HG02943 (cell line): ENCODE measurements at regions not wholly inside any gene's neighbourhood (a gene's known extent, or its start where the extent isn't known, plus 50 kb on each side); places are given as distances from the start of the nearest gene placed in this dataset.
A peak's percentile ranks its signal among the peaks of the same experiment; 100 is the strongest.
"Not testable (repeated sequence)": the region's sequence is repeated elsewhere in the genome, so short reads cannot be mapped to it uniquely, and the experiment has no call there.

ENCODE experiments used
- ATAC-seq: cut with Tn5 transposase; IDR thresholded peaks from one replicate; pipeline ENCODE4 v1.9.1; 2021; ENCODE audit warnings: mild to moderate bottlenecking, low read depth, moderate library complexity; ENCODE audit not compliant: unreplicated experiment

DNA sequence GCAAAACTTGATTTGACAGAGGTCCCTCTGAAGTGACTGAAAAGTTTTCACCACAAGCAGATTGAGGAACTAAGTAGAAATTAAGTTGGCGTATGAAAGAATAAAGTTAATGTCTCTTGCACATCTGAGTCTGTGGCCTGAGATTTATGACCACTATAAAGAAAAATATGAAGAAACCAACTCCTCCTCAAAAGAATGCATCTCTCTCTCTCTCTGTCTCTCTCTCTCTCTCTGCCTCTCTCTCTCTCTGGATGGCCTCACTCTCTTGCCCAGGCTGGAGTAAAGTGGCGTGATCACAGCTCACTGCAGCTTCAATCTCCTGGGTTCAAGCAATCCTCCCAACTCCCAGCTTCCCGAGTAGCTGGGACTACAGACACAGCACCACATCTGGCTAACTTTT, 55.2 kb downstream of the RPL22L1 start:
- no peak for ATAC-seq

DNA sequence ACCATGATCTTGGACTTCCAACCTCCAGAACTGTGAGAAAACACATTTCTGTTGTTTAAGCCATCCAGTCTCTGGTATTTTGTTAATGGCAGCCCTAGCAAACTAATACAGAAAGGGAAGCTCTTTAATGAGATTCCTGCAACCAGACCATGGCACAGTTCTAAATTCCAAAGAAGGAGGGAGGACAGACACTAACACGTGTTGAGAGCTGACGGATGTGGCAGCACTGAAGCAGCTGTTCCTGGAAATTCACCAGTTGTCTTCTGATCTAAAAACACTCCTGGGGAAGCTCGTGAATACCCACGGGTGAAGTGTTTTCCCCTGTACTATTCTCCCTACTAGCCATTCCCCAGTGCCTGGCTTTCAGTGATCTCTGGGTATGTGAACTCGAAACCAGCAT, 56.7 kb downstream of the RPL22L1 start:
- no peak for ATAC-seq

DNA sequence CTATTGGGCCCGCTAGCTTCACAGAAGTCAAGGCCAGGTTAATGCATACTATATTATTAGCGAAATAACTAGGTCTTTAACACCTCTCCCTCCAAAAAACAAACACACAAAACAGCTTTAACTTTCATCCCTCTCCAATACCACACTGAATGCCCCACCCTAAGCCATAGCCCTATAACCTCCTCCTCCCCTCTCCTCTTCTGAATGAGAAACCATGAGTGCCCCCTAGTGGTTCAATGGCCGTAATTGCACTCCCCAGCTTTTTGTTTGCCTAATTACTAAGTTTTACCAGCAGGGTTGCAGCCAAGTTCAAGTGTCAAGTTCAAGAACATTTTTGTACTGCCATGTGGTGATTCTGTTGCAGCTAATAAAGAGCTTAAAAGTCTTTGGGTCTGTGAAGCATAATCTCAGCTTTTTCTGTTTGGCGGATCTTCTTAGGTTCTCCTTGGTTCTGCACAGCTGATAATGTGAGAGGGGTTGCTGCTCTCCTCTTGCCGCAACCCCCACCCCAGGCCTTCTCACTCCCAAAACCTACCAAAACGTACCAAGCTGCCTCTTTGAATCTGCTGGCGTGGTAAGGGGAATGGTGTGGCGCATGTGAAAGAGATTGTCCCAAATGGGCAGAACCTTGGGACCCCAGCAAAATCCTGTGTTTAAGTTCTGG, 57.9 kb downstream of the RPL22L1 start:
- peak; percentile 66 for ATAC-seq

GRCh38 chr3:170811515-170811914, 58.5 kb downstream of the RPL22L1 start:
- no peak for ATAC-seq

DNA sequence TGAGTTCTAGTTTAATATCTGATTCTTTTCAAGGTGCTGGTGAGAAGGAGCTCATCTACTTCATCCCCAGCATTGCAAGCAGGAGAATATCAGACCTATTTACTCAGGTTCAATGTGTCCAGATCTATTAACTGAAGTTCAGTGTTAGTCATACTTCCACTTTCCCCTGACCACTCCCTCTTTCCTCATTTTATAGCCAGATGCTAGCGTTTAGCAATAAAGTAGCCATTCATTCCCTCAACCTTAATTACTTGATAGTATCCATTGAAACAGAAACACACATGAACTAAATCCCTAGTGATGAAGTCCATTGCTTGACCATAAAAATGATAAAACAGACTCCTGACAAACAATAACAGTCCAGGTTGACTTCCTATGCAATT, 60.0 kb downstream of the RPL22L1 start:
- no peak for ATAC-seq

- no peak for ATAC-seq
These were observed 60.7 kb downstream of the RPL22L1 start for GRCh38 chr3:170809007-170809974.

DNA sequence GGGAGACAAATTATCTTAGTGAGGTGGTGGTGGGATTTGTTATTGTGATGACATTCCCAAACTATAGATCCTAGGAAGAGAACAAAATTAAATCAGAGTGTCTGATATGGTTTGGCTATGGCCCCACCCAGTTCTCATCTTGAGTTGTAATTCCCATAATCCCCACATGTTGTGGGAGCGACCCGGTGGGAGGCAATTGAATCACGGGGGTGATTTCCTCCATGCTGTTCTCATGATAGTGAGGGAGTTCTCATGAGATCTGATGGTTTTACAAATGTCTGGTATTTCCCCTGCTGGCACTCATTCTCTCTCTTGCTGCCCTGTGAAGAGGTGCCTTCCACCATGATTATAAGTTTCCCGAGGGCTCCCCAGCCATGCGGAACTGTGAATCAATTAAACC, 62.0 kb downstream of the RPL22L1 start:
- no peak for ATAC-seq

DNA sequence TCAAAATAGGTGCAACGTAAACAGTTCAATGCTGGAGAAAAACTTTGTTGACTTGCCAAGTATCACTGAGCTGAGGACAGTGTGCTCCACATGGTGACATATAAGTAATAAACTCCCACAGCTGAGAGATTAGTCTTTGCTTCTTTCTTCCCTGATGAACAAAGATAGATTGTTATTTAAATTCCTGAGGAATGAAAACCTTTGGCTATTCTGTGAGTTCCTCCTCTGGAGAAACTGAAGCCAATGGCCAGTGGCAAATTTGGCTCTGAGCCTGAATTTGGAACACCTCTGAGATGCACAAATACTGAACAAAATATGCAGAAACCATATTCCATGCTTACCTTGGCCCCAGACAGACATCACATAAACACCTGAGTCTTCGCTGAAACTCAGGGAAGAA, 63.3 kb downstream of the RPL22L1 start:
- ATAC-seq: no peak

DNA sequence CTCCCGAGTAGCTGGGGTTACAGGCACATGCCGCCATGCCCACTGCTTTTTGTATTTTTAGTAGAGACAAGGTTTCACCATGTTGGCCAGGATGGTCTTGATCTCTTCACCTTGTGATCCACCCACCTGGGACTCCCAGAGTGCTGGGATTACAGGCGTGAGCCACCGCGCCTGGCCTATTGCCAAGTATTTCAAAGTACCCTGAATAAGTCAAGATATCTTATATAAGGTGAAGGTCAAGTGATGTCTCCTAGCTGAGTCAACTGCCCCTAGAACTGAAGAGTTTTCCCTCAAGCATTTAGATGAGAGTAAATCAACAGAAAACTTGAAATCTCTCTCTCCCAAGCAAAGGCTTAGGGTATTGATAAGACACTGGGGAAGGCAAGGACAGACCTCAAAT, 63.9 kb downstream of the RPL22L1 start:
- ATAC-seq: no peak

- not testable (repeated sequence) for ATAC-seq
These were observed 64.7 kb downstream of the RPL22L1 start for GRCh38 chr3:170805296-170805695.

GRCh38 chr3:170804634-170805033, 65.4 kb downstream of the RPL22L1 start:
- not testable (repeated sequence) for ATAC-seq

DNA sequence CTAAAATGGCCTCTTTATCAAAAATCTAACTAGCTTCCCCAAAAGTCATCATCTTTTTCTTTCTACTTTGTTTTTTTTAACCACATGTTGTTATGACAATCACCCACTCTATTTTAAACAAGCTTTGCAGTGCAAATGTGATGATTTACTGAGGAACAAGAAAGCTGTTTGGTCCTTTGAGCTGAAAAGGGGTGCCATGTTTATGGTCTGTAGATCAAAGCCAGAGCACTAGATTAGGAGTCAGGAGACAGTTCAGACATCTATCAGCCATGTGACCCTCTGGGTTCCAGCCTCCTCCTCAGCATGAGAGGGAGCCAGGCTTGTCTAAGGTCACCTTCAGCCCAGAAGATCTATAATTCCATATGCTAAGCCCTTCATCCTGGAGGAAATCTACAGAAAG, 65.9 kb downstream of the RPL22L1 start:
- ATAC-seq: no peak

DNA sequence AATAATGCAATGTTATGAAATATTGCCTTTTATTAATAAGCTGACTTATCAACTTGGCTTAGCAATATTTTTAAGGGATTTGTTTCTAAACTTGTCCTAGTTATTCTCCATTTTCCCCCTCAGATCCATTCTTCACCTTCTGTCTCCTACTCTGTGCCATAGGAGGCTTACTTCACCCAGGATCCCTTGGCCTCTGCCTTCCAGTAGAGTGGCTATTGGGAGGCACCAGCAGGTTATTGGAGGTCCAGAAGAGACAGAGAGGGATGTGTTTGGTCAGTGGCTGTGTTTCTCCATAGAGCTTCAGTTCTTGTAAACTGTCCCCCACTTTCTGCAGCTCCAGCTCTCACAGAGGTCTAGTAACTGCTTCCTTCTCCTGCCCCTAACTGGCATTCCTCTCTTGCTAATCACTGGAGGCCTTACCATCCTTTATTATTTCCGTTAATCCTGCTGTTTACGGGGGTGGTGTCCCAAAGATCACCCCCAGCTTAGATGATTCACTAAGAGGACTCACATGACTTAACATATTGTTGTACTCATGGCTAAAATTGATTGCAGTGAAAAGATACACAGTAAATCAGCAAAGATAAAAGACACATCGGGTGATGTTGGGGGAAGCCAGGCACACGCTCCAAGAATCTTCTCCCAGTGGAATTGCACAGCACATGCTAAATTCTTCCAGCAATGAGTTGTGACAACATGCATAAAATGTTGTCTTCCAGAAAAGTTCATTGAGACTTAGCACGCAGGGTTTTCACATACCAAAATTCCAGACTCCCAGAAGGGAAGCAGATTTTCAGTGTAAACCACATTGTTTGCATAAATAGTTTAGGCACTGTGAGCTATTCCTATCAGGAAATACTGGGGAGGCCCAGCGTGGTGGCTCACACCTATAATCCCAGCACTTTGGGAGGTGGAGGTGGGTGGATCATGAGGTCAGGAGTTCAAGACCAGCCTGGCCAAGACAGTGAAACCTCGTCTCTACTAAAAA, 67.5 kb downstream of the RPL22L1 start:
- no peak for ATAC-seq

GRCh38 chr3:170801597-170801996, 68.4 kb downstream of the RPL22L1 start:
- ATAC-seq: no peak

GRCh38 chr3:170800275-170800674, 69.7 kb downstream of the RPL22L1 start:
- not testable (repeated sequence) for ATAC-seq

DNA sequence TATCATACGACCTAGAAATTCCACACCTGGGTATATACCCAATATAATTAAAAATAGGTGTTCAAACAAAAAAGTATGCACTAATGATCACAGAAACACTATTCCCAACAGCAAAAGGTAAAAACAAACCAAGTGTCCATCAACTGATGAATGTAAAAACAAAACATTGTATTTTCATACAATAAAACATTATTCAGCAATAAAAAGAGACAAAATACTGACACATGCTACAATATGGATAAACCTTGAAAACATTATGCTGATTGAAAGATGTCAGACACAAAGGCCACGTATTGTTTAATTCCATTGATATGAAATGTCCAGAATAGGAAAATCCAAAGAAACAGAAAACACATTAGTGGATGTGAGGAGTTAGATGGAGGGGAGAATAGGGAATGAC, 71.0 kb downstream of the RPL22L1 start:
- ATAC-seq: no peak

- no peak for ATAC-seq
These were observed 72.3 kb downstream of the RPL22L1 start for GRCh38 chr3:170797685-170798084.

DNA sequence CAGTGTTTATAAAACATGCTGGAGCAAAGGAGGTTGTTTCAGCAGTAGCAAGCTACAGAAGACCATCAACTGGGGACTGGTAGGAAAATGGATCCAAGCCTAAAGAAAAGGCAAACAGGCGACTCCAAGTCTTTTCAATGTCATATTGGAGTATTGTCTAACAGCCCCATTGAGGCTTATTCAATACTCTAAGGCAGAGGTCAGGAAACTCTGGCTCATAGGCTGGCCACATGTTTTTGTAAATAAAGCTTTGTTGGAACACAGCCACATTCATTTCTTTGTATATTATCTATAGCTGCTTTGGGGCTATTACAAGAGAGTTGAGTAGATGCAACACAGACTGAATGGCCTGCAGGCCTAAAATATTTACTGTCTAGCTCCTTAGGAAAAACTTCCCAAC, 77.5 kb downstream of the RPL22L1 start:
- no peak for ATAC-seq

DNA sequence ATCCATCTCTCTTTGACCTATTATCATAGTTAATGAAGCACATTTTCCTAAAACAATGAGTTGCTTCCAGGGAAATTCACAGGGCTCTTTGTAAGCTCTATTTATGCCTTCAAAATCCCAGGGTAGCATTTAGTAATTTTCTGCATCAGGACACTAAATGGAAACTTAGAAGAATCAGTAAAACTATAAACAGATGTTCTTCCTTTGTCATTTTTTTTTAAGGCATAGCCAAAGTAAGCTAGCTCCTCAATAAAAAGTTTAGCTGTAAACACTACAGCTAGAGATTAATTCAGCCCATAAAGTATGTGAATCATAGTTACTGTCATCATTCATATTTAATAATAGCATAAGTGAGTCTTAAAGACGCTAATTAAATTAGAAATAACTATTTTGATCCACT, 79.3 kb downstream of the RPL22L1 start:
- ATAC-seq: no peak

GRCh38 chr3:170787464-170787863, 82.5 kb downstream of the RPL22L1 start:
- no peak for ATAC-seq

DNA sequence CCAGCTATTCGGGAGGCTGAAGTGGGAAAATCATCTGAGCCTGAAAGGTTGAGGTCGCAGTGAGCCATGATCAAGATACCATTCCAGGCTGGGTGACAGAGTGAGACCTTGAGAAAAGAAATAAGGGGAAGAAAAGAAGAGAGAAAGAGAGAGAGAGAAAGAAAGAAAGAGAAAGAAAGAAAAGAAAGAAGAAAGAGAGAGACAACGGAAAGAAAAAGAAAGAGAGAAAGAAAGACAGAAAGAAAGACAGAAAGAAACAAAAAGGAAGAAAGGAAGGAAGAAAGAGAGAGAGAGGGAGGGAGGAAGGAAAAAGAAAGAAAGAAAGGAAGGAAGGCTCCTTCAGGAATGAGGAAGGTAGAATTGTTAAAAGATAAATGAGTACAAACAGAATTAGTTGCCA, 84.5 kb downstream of the RPL22L1 start:
- ATAC-seq: no peak
